ENCODE measurements at regions not wholly inside any gene's neighbourhood (a gene's known extent, or its start where the extent isn't known, plus 50 kb on each side); places are given as distances from the start of the nearest gene placed in this dataset.

- TF ChIP-seq FOXM1 (IDR thresholded peaks at IDR 0.05; ENCODE audit: borderline replicate concordance, low read depth) (no peak), TCF12 (IDR thresholded peaks at IDR 0.05; ENCODE audit: low read depth) (no peak), USF1 (IDR thresholded peaks at IDR 0.05) (no peak), TEAD4 (IDR thresholded peaks at IDR 0.05) (no peak), NFIC (IDR thresholded peaks at IDR 0.05) (no peak), EGR1 (IDR thresholded peaks at IDR 0.05) (no peak), CEBPB (IDR thresholded peaks at IDR 0.05) (no peak), TAF1 (IDR thresholded peaks at IDR 0.05; ENCODE audit: low read depth) (no peak), CREB1 (IDR thresholded peaks at IDR 0.05; ENCODE audit: low read depth) (no peak), REST (IDR thresholded peaks at IDR 0.05; ENCODE audit: low read depth) (no peak), ZBTB7A (IDR thresholded peaks at IDR 0.05; ENCODE audit: low read depth) (no peak), YY1 (IDR thresholded peaks at IDR 0.05; ENCODE audit: low read depth) (no peak), MAX (IDR thresholded peaks at IDR 0.05) (no peak), EP300 (IDR thresholded peaks at IDR 0.05; ENCODE audit: borderline replicate concordance) (no peak), RAD21 (IDR thresholded peaks at IDR 0.05; ENCODE audit: low read depth) (no peak)
These were observed 475.2 kb upstream of the CDH18 start for GRCh38 chr5:20463206-20463605.

GRCh38 chr5:20446121-20446520 is 458.1 kb upstream of the CDH18 start:
- TF ChIP-seq TCF12 (IDR thresholded peaks at IDR 0.05; ENCODE audit: low read depth) (no peak), REST (IDR thresholded peaks at IDR 0.05; ENCODE audit: low read depth) (no peak), TAF1 (IDR thresholded peaks at IDR 0.05; ENCODE audit: low read depth) (no peak), RAD21 (IDR thresholded peaks at IDR 0.05; ENCODE audit: low read depth) (no peak), ZBTB7A (IDR thresholded peaks at IDR 0.05; ENCODE audit: low read depth) (no peak), CEBPB (IDR thresholded peaks at IDR 0.05) (no peak), CREB1 (IDR thresholded peaks at IDR 0.05; ENCODE audit: low read depth) (no peak), NFIC (IDR thresholded peaks at IDR 0.05) (no peak), MAX (IDR thresholded peaks at IDR 0.05) (no peak), USF1 (IDR thresholded peaks at IDR 0.05) (no peak), FOXM1 (IDR thresholded peaks at IDR 0.05; ENCODE audit: borderline replicate concordance, low read depth) (no peak)

GRCh38 chr5:20445326-20445860 is 457.4 kb upstream of the CDH18 start:
- no peak for TF ChIP-seq YY1 (IDR thresholded peaks at IDR 0.05; ENCODE audit: low read depth)
- TF ChIP-seq EGR1 (IDR thresholded peaks at IDR 0.05) = no peak
- no peak for TF ChIP-seq NFIC (IDR thresholded peaks at IDR 0.05)
- TF ChIP-seq TEAD4 (IDR thresholded peaks at IDR 0.05) = no peak
- no peak for TF ChIP-seq TCF12 (IDR thresholded peaks at IDR 0.05; ENCODE audit: low read depth)
- TF ChIP-seq ZBTB7A (IDR thresholded peaks at IDR 0.05; ENCODE audit: low read depth) = no peak
- TF ChIP-seq CEBPB (IDR thresholded peaks at IDR 0.05) = no peak
- TF ChIP-seq USF1 (IDR thresholded peaks at IDR 0.05) = no peak
- no peak for TF ChIP-seq MAX (IDR thresholded peaks at IDR 0.05)
- no peak for TF ChIP-seq RAD21 (IDR thresholded peaks at IDR 0.05; ENCODE audit: low read depth)
- TF ChIP-seq TAF1 (IDR thresholded peaks at IDR 0.05; ENCODE audit: low read depth) = no peak
- TF ChIP-seq CREB1 (IDR thresholded peaks at IDR 0.05; ENCODE audit: low read depth) = no peak
- TF ChIP-seq FOXM1 (IDR thresholded peaks at IDR 0.05; ENCODE audit: borderline replicate concordance, low read depth) = no peak
- TF ChIP-seq EP300 (IDR thresholded peaks at IDR 0.05; ENCODE audit: borderline replicate concordance) = no peak
- TF ChIP-seq REST (IDR thresholded peaks at IDR 0.05; ENCODE audit: low read depth) = no peak

Data from Ishikawa (cell line).